Stimulated activated effector memory CD8-positive, alpha-beta T cell treated with anti-CD3 and anti-CD28 coated beads, Interleukin-12 subunit alpha, Interleukin-12 subunit beta, amount 100 ng/mL, for 72 hours (primary cell): ENCODE measurements at regions not wholly inside any gene's neighbourhood (a gene's known extent, or its start where the extent isn't known, plus 50 kb on each side); places are given as distances from the start of the nearest gene placed in this dataset.
"Not testable (repeated sequence)": the region's sequence is repeated elsewhere in the genome, so short reads cannot be mapped to it uniquely, and the experiment has no call there.

Experiments used
- ATAC-seq: fragments of 150-1000 bp; cut with Tn5 transposase; 2 replicates; pipeline ENCODE4 v1.10.0; 2021
- DNase-seq, 2 donors: peaks; one replicate each; pipeline ENCODE4 v3.0.0; 2021 to 2022; ENCODE audit warnings: low spot score in 2 of 2
- H3K27ac Mint-ChIP-seq: one replicate; pipeline ENCODE4 v1.8.0; 2022; ENCODE audit warnings: mild to moderate bottlenecking, mixed read lengths
- H3K36me3 Mint-ChIP-seq: one replicate; pipeline ENCODE4 v1.8.0; 2022; ENCODE audit warnings: mild to moderate bottlenecking, mixed read lengths
- H3K4me1 Mint-ChIP-seq: one replicate; pipeline ENCODE4 v1.8.0; 2022; ENCODE audit warnings: mixed read lengths
- H3K4me3 Mint-ChIP-seq: one replicate; pipeline ENCODE4 v1.8.0; 2022; ENCODE audit warnings: mild to moderate bottlenecking, mixed read lengths
- H3K9me3 Mint-ChIP-seq: one replicate; pipeline ENCODE4 v1.8.0; 2022; ENCODE audit warnings: mixed read lengths

DNA sequence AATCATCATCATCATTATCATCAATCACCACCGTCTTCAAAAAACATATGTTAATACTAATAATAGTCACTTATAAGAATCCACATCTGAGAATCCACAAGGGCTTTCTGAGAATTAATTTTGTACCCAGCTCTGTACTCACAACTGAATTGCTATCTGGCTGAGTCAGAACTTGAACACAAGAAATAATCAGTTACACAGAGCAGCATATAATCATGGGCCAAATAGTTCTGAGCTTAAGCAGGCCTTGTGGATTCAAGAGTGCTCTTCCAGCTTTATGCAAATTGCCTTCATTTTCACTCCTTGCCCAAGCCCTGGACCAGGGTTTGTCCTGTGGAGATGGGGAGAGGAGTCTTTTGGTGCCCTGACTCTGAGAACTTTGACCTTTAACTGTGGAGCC, 304.5 kb downstream of the ZNF248 start:
- H3K4me3 Mint-ChIP-seq: no peak overlapping the region
- no peak overlapping the region for H3K27ac Mint-ChIP-seq
- H3K36me3 Mint-ChIP-seq: no peaks in the 10 kb centered on the region
- no peak for ATAC-seq
- no peak for DNase-seq
- peaks cover 12% of the 10 kb centered on the region for H3K9me3 Mint-ChIP-seq
- no peaks in the 10 kb centered on the region for H3K4me1 Mint-ChIP-seq

DNA sequence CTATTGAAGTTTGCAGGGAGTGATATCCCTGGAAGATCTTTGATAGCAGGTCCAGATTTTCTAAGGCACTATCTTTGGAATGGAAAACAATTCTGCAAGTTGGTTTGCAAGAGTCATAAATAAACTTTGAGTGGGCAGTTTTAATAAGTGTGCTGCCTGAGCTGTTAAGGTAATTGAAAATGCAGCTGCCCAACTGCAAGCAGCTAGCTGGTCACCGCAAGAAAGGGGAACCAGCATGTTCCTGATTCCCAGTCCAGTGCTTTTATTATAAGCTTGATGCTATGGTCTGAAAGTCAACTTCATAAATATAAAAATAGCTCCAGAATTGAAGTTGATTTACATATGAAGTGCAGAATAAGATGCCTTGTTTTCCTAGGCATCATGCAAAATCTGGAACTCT, 308.4 kb downstream of the ZNF248 start:
- H3K4me1 Mint-ChIP-seq: no peaks in the 10 kb centered on the region
- DNase-seq: no peak
- H3K27ac Mint-ChIP-seq: no peak overlapping the region
- H3K9me3 Mint-ChIP-seq: peaks cover 3% of the 10 kb centered on the region
- ATAC-seq: no peak
- no peak overlapping the region for H3K4me3 Mint-ChIP-seq
- H3K36me3 Mint-ChIP-seq: no peaks in the 10 kb centered on the region

DNA sequence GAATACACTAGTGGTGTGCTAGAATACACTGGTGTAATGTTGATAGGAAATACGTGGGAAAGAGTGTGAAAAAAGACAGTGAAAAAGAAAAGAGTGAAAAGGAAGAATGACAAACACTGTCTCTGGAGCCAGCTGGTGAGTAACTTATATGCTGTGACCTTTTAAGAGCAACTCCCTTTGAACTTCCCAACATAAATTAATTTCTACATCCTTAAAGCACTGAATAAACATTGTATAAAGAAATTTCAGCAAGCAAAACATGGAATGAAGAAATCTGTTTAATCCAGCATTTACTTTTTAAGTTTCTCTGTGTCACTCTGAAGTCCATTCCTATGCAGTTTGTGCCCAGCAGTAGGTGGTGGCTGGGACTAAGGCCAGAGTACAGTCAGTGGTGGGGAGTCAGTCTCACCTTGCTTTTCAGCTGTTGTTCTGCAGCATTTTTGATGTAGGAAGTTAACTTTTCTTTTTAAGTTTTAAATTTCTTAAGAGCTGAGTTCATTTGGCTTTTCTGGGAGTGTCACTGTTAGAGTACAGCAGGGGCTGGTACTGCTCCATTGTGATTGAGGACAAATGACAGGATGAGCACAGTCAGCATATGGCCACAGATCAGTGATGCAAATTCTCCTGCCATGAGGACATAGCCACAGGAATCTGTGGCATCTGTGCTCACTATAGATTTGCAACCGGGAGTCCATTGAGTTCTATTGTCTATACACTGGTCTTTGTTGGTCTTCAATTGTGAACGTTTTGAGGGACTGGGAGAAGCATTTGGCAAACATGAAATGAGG, 321.8 kb downstream of the ZNF248 start:
- ATAC-seq: no peak
- H3K27ac Mint-ChIP-seq: no peak overlapping the region
- H3K4me3 Mint-ChIP-seq: no peak overlapping the region
- H3K4me1 Mint-ChIP-seq: no peaks in the 10 kb centered on the region
- no peaks in the 10 kb centered on the region for H3K36me3 Mint-ChIP-seq
- DNase-seq: no peak
- peaks cover 12% of the 10 kb centered on the region for H3K9me3 Mint-ChIP-seq

DNA sequence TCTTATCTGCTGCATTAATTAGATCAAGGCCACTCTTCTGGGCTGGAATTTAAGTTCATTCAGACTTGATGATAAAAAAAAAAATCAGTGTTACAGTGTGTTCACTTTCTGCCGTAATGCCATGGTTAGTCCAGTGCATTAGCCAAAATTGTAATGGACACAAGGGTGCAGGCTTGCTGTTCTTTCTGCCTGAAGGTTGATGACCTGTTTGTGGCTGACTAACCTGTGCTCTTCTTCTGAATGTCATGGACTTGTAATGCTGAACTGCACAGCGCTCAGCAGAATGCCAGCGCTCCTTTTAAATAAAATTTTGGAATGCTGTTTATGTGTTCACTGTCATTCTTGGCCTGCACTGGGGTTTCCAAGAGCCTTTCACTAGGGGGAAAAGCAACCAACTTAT, 323.2 kb downstream of the ZNF248 start:
- no peak overlapping the region for H3K4me3 Mint-ChIP-seq
- no peak for DNase-seq
- H3K4me1 Mint-ChIP-seq: no peaks in the 10 kb centered on the region
- H3K9me3 Mint-ChIP-seq: peaks cover 11% of the 10 kb centered on the region
- no peak overlapping the region for H3K27ac Mint-ChIP-seq
- H3K36me3 Mint-ChIP-seq: no peaks in the 10 kb centered on the region
- no peak for ATAC-seq

DNA sequence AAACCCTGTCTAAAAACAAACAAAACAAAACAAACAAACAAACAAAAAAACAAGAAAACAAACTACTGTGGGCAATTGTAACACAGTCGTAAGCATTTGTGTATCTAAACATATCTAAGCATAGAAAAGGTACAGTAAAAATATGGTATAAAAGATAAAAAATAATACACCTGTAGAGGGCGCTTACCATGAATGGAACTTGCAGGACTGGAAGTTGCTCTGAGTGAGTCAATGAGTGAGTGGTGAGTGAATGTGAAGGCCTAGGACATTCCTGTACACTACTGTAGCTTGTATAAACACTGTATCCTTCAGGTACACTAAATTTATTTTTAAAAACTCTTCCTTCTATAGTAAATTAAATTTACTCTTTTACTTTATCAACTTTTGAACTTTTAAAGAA, 332.0 kb downstream of the ZNF248 start:
- not testable (repeated sequence) for H3K4me3 Mint-ChIP-seq, H3K27ac Mint-ChIP-seq, DNase-seq, H3K36me3 Mint-ChIP-seq, ATAC-seq, H3K9me3 Mint-ChIP-seq, H3K4me1 Mint-ChIP-seq

DNA sequence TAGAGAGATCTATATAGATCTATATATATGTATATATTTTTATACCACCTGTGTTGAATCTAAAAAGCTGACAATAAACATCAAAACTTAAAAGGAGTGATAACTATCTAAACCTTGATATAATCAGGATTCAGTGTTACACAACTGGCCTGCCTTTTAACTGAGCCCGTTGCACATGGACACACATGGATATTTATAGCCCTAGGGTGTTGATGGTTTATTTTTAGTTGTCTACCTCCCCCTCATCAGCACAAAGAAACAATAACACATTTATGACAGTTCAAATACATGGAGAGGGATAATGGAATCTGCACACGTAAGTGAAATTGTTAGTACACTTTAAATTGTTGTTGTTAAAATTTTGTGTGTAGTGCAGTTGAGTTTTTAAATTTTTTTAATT, 336.9 kb downstream of the ZNF248 start:
- H3K4me1 Mint-ChIP-seq: no peaks in the 10 kb centered on the region
- no peak overlapping the region for H3K4me3 Mint-ChIP-seq
- no peaks in the 10 kb centered on the region for H3K36me3 Mint-ChIP-seq
- no peak overlapping the region for H3K27ac Mint-ChIP-seq
- H3K9me3 Mint-ChIP-seq: peaks cover 10% of the 10 kb centered on the region
- DNase-seq: no peak
- ATAC-seq: no peak

DNA sequence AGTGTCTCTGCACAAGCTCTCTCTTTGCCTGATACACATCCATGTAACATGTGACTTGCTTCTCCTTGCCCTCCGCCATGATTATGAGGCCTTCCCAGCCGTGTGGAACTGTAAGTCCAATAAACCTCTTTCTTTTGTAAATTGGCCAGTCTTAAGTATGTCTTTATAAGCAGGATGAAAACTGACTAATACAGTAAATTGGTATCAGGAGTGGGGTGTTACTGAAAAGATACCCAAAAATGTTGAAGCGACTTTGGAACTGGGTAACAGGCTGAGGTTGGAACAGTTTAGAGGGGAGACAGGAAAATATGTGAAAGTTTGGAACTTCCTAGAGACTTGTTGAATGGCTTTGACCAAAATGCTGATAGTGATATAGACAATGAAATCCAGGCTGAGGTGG, 346.9 kb downstream of the ZNF248 start:
- not testable (repeated sequence) for H3K4me3 Mint-ChIP-seq, DNase-seq, H3K4me1 Mint-ChIP-seq, H3K36me3 Mint-ChIP-seq, ATAC-seq, H3K27ac Mint-ChIP-seq
- H3K9me3 Mint-ChIP-seq: peaks cover 25% of the 10 kb centered on the region

DNA sequence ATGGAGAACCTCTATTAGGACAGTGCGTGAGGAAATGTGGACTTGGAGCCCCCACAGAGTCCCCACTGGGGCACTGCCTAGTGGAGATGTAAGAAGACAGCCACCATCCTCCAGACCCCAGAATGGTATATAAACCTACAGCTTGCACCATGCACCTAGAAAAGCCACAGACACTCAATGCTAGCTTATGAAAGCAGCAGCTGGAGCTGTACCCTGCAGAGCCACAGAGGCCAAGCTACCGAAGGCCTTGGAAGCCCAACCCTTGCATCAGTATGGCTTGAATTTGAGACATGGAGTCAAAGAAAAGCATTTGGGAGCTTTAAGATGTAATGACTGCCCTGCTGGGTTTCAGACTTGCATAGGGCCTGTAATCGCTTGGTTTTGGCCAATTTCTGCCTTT, 361.3 kb downstream of the ZNF248 start:
- H3K9me3 Mint-ChIP-seq: peaks cover 6% of the 10 kb centered on the region
- no peaks in the 10 kb centered on the region for H3K36me3 Mint-ChIP-seq
- ATAC-seq (no peak), DNase-seq (no peak)
- H3K27ac Mint-ChIP-seq: no peak overlapping the region
- H3K4me1 Mint-ChIP-seq: no peaks in the 10 kb centered on the region
- H3K4me3 Mint-ChIP-seq: no peak overlapping the region

DNA sequence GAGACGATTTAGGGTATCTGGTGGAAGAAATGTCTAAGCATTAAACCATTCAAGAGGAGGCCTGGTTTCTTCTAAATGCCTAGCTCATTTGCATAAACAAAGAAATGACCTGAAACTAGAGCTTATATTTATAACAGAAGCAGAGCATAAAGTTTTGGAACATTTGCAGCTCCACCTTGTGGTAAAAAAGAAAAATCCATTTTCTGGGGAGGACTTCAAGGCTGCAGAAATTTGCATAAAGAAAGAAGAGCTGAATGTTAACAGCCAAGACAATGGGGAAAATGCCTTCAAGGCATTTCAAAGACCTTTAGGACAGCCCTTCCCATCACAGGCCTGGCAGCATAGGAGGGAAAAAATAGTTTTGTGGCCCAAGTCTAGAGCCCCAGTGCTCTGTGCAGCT, 362.0 kb downstream of the ZNF248 start:
- ATAC-seq: no peak
- Mint-ChIP-seq H3K36me3 (no peaks in the 10 kb centered on the region), H3K9me3 (peaks cover 6% of the 10 kb centered on the region), H3K27ac (no peak overlapping the region), H3K4me1 (no peaks in the 10 kb centered on the region), H3K4me3 (no peak overlapping the region)
- DNase-seq: no peak

DNA sequence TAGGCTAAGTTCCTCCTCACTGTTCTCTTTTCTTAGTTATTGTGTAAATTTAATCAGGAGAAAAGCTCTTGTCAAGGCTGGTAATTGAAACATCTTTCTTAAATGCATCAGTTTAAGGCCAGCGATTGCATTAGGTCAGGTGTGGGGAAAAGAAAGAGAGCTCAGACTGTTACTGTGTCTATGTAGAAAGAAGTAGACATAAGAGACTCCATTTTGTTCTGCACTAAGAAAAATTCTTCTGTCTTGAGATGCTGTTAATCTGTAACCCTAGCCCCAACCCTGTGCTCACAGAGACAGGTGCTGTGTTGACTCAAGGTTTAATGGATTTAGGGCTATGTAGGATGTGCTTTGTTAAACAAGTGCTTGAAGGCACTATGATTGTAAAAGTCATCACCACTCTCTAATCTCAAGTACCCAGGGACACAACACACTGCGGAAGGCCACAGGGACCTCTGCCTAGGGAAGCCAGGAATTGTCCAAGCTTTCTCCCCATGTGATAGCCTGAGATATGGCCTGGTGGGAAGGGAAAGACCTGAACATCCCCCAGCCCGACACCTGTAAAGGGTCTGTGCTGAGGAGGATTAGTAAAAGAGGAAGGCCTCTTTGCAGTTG, 364.1 kb downstream of the ZNF248 start:
- H3K4me1 Mint-ChIP-seq, H3K27ac Mint-ChIP-seq, DNase-seq, H3K36me3 Mint-ChIP-seq, ATAC-seq, H3K4me3 Mint-ChIP-seq: not testable (repeated sequence)
- H3K9me3 Mint-ChIP-seq: peaks cover 10% of the 10 kb centered on the region

DNA sequence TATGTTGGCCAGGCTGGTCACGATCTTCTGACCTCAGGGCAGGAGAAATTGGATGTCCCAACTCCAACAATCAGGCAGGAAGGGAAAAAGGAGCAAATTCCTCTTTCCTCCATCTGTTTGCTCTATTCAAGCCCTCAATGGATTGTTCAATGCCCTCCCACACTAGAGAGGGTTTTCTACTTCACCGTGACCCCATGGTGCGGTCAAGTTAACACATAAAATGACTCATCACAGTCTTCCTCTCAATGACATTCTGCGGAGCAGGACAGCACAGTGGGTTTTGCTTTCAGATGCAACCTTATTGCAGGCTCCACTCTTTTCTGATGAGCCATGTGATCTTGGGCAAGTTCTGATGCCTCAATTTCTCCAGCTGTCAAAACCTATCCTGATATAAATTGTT, 364.9 kb downstream of the ANKRD30A start:
- DNase-seq: no peak
- H3K4me3 Mint-ChIP-seq: no peak overlapping the region
- no peaks in the 10 kb centered on the region for H3K4me1 Mint-ChIP-seq
- peaks cover 7% of the 10 kb centered on the region for H3K9me3 Mint-ChIP-seq
- no peaks in the 10 kb centered on the region for H3K36me3 Mint-ChIP-seq
- no peak overlapping the region for H3K27ac Mint-ChIP-seq
- ATAC-seq: no peak

DNA sequence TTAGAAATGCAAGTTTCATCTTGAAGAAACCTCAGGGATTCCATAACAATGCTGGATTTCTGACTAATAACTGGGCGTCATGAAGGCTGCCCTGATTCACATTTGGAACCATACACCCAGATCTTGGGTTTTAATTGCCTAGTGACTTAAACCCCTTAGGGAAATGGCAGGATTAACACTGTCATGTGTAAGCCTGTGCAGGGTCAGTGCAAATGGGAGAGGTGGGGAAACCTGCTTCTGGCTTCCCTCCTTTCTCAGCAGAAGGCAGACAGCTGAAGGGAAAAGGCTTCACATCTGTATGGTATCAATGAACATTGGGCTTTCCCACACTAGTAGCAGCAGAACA, 364.2 kb downstream of the ANKRD30A start:
- Mint-ChIP-seq H3K4me3 (no peak overlapping the region), H3K36me3 (no peaks in the 10 kb centered on the region), H3K4me1 (no peaks in the 10 kb centered on the region), H3K27ac (no peak overlapping the region), H3K9me3 (peaks cover 7% of the 10 kb centered on the region)
- ATAC-seq: no peak
- DNase-seq: no peak

DNA sequence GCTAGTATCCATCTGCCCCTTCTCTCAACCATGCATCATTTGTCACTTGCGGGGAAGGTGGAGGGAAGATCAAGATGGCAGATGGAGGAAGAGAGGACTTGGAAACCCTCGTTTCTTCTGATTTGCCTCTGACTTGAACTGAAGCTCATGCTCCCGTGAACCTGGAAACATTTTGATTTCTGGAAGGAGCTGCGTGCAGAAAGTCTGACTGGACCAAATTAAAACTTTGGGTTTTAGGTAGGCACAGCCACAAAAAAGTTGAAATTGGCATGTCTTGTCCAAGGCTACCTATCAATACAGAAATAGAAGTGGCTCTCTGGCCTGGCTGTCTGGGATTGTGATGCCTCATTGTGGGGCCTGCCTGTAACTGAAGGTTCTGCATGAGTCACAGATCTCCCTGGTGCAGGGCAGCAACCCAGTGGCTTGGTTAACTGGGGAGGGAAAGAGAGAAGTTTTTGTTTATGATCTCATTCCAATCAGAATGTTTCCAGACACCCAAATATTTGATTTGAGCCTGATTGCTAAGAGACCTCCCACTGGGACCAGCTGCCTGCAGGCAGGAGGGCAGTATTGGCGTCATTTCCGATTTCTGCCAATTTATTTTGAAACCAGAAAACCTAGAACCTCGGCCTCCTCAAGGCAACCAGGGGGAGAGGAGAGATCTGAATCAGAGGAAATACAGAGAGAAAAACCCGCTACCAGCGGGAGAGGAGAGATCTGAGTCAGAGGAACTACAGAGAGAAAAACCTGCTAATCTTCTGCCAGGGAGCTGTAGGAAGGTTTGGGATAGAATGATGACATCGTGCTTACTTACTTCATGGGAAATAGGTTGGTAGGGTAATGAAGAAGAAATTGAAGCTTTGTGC, 363.6 kb downstream of the ANKRD30A start:
- ATAC-seq (no peak), DNase-seq (no peak)
- Mint-ChIP-seq H3K4me1 (no peaks in the 10 kb centered on the region), H3K27ac (no peak overlapping the region), H3K9me3 (peaks cover 7% of the 10 kb centered on the region), H3K4me3 (no peak overlapping the region), H3K36me3 (no peaks in the 10 kb centered on the region)

DNA sequence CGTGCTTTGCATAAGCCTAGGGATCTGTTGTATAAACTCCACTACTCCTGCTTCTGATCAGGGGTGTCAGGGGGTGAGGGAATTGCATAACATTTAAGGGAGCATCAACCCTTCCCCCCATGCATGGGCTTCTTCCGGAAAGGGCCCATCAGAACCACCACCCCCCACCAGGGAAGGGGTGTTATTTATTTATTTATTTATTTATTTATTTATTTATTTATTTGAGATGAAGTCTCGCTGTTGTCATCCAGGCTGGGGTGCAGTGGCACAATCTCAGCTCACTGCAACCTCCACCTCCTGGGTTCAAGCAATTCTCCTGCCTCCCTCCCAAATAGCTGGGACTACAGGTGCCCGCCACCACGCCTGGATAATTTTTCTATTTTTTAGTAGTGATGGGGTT, 355.2 kb downstream of the ANKRD30A start:
- DNase-seq, ATAC-seq, H3K4me1 Mint-ChIP-seq, H3K27ac Mint-ChIP-seq, H3K4me3 Mint-ChIP-seq, H3K9me3 Mint-ChIP-seq, H3K36me3 Mint-ChIP-seq: not testable (repeated sequence)

DNA sequence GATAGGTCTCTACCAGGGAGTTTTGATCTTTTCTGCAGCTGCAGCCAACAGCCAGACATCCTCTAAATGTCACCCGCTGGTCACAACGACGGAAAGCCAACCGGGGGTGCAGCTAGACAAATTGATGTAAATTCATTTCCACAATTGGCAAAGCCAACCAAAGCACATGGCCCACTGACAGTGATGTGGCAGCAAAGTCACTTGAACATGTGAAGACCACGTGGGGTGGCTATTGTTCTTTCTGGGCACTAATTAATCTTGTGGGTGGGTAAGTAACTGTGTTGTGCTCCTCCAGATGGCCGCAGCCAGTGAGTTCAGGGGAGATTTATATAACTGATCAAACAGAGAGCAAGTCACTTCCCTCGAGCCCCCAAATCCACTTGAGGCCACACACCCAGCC, 354.1 kb downstream of the ANKRD30A start:
- DNase-seq (no peak), ATAC-seq (no peak)
- H3K4me3 Mint-ChIP-seq: no peak overlapping the region
- no peaks in the 10 kb centered on the region for H3K36me3 Mint-ChIP-seq
- H3K9me3 Mint-ChIP-seq: peaks cover 7% of the 10 kb centered on the region
- H3K27ac Mint-ChIP-seq: no peak overlapping the region
- H3K4me1 Mint-ChIP-seq: no peaks in the 10 kb centered on the region

DNA sequence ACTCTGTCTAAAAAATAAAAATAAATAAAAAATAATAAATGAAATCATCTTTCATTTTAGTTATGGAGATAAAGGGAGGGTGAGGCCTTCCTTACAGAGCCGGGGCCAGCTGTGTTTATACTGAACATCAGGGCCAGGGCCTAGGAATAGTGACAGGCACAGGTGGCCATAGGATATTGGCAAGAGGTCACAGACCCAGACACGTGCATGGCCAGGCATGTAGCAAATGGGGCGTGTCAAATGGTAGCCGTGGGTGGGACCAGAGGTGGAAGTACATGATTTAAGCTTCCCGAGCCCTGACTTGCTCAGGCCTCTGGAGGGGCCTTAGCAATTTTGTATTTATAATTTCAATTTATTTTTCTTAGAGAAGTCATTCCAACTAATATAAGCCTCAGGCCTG, 353.0 kb downstream of the ANKRD30A start:
- DNase-seq (no peak), ATAC-seq (no peak)
- no peaks in the 10 kb centered on the region for H3K4me1 Mint-ChIP-seq
- no peak overlapping the region for H3K4me3 Mint-ChIP-seq
- H3K36me3 Mint-ChIP-seq: no peaks in the 10 kb centered on the region
- no peak overlapping the region for H3K27ac Mint-ChIP-seq
- H3K9me3 Mint-ChIP-seq: peaks cover 7% of the 10 kb centered on the region
